ENCODE measurements at regions not wholly inside any gene's neighbourhood (a gene's known extent, or its start where the extent isn't known, plus 50 kb on each side); places are given as distances from the start of the nearest gene placed in this dataset.
"Not testable (repeated sequence)": the region's sequence is repeated elsewhere in the genome, so short reads cannot be mapped to it uniquely, and the experiment has no call there.

DNA sequence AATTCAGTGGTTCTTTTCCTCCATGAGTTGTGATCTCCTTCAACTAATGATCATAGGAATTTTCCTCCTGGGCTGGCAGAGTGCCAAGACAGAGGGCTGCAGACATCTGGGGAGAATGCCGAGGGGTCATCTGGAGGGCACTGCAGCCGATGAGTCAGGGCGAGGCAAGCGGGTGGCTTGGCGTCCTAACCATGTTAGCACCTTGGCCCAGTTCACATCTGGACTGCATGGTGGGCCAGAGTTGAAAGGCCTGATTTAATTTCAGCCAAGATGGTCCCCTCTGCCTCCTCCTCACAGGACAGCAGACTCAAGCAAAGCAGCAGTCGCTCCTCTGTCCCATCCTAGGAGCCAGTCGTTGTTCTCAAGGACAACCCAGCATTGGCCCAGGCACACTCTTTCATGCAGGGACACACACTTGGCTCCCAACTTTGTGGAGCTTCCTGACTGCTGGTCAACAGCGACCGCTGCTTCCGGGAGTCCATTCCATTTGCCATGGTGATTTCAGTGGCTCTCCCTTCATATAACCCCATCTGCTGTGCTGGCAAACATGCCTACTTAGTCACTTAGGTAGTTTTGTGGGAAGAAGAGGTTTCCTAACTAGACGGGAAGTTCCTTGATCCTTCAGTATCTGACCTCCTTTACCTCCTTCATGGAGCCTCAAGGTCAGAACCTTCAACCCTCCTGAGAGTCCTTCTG is 161.8 kb downstream of the TTC8 start:
- no peak for DNase-seq

DNA sequence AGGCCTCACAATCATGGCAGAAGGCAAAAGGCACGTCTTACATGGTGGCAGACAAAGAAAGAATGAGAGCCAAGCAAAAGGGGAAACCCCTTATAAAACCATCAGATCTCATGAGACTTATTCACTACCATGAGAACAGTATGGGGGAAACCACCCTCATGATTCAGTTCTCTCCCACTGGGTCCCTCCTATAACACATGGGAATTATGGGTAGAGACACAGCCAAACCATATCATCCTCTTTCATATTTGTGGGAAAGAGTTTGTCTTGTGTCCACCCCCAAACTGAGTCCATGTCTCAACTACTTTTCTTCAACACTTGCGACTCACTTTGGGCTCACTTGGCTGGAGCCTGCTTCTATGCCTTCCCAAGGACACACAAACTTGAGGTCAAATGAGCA is 162.5 kb downstream of the TTC8 start:
- not testable (repeated sequence) for DNase-seq

DNA sequence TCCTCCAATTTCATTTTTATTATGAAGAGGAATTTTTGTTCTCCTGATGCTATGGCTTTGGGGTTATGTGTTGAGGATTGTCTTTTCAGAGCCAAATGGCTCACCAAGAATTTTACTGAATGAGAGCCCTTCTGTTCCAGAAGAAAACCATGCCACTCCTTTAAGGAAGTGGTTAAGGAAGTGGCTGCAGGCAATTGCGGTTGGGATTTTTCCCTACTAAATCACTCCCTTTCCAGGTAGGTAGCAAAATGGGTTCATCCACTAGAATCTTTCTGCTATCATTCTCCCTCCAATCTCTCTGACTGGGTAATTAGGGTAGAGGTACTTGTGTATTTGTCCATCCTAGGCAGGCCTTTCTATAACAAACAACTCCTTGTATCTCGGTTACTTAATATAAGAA is 163.1 kb downstream of the TTC8 start:
- DNase-seq: no peak

DNA sequence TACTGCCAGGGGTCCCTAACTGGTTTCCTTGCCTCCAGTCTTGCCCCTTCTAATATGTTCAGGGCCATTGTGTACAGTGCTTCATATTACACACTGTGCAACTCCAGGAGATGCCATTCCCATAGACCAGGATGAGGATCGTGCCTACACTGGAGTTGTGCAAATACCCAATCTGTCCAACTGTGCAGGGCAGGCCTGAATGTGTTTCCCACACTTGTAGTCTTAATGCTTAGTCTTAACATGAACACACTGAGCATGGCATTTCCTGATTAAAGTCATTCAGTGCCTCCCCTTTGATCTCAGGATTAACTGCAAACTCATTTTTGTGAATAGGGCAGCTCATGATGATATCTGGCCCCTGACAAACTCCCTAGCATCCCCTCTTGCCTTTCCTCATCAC is 165.5 kb downstream of the TTC8 start:
- no peak for DNase-seq

DNA sequence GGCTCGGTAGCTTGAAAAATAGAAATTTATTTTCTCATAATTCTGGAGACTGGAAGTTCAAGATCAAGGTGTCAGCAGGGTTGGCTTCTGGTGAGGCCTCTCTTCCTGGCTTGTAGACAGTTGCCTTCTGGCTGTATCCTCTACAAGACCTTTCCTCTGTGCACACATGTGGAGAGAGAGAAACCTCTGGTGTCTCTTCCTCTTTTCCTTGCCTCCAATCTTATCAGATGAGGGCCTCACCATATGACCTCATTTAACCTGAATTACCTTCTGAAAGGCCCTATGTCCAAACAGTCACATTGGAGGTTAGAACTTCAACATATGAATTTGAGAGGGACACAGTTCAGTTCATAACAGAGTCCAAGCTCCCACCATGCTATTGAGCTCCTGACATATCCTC is 166.4 kb downstream of the TTC8 start:
- no peak for DNase-seq

GRCh38 chr14:88992011-88992410 is 167.6 kb downstream of the TTC8 start:
- DNase-seq: no peak

- DNase-seq: no peak
These were observed 169.5 kb downstream of the TTC8 start for GRCh38 chr14:88993946-88994345.

DNA sequence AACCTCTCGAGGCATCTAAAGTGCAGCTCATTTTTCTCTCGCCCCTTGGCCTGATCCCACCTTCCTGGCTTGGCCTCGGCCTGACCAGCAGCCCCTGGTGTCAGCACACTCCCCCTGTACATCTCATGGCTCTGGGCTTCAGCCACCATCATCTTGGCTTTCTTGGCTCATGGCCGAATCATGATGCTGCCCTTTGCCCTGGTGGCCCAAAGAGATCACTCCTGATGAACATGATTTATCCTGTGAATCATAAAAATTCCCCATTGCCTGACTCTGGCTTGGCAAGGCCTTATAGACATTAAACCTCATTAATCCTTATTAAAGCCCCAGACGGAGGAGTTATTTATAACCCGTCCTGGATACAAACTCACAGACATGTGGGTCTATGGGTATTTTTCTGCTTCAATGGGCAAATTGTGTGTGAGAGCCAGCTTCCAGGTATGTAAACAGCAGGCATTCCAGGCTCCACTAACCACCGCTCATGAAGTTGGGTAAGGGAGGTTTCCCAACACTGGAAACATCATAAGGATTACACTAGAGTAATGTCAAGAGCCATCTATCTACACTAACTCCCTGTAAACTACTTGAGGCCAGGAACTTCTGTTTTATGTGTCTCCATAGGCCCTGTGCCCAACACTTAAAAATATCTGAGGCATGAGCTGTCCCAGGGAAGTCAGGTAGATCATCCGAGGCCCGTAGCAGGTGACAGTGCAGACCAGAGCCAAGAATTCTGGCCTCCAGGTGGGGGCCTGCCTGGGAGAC is 171.2 kb downstream of the TTC8 start:
- DNase-seq: no peak

- no peak for DNase-seq
These were observed 173.6 kb downstream of the TTC8 start for GRCh38 chr14:88998027-88998426.

DNA sequence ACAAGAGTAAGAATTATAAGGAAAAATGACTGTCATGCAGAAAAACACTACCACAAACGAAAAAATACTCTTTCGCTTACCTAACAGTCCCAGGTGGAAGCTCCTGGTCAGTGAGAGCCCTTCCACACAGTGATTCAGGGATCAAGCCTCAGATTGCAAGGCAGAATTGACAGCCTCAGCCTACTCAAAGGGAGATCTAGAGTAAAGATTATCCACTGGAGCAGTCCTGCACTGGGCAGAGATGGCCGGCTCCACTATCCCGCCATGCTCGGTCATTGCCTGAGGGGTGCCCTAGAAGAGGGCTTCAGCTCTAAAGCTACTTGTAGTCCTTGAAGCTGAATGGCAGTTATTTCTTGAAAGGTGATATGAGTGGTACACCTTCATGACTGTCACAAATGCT is 174.7 kb downstream of the TTC8 start:
- DNase-seq: no peak

DNA sequence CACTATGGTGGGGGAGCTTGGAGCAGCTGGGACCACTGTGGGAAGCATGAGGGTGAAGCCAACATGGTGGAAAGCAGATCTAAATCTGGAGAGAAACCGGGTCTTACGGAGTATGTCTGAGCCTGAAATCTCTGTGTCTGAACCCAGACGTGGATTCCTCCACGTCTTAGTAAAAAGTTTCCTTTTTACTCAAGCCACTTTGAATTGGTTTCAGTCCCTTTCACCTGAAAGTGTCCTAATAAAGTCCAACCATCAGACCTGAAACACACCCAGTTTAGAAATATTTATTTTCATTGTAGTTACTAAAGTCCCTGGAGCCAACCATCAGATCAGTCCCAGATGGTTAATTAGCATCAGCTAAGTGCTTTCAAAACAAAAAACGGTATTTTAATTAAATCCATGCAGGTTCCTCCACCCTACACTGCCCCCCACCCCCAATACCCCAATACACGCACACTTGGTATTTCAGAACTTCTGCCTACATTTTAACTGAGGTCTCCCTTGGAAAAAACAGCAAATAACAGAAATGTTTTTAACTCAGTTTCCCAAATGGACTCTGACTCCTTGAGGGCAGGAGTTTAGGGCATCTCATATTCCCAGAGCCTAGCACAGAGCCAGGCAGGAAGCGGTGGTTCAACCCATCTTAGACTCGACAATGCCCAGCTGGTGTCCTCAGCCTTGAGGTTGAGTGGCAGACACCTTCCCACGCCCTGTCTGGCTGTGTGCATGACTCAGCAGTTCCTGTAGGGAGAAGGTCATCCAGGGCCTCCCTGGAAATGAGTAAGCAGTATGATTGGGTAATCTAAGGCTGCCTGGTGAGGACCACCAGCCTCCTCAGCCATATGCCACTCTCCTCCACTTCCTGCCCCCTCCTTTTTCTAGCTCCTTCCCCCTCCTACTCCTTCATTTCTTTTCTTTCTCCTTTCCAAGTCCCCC is 175.8 kb downstream of the TTC8 start:
- no peak for DNase-seq

DNA sequence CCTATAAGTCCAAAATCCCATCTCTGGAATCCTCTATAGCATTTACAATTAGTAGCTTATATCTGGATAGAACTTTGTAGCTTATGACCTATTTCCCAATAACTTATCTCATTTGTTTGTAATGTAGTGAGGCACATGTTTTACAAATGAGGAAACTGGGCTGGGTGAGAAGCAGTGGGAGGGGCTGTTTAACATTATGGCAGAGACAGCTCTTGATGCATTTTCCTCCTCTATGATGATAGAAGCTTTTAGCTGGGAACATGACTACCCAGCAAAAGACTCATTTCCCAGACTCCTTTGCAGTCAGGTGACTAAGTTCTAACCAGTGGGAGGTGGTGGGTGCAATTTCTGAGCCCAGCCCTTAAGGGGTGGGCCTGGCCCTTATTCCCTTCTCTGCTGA is 179.7 kb downstream of the TTC8 start:
- no peak for DNase-seq

GRCh38 chr14:89007906-89008305 is 183.5 kb downstream of the TTC8 start:
- DNase-seq: no peak

DNA sequence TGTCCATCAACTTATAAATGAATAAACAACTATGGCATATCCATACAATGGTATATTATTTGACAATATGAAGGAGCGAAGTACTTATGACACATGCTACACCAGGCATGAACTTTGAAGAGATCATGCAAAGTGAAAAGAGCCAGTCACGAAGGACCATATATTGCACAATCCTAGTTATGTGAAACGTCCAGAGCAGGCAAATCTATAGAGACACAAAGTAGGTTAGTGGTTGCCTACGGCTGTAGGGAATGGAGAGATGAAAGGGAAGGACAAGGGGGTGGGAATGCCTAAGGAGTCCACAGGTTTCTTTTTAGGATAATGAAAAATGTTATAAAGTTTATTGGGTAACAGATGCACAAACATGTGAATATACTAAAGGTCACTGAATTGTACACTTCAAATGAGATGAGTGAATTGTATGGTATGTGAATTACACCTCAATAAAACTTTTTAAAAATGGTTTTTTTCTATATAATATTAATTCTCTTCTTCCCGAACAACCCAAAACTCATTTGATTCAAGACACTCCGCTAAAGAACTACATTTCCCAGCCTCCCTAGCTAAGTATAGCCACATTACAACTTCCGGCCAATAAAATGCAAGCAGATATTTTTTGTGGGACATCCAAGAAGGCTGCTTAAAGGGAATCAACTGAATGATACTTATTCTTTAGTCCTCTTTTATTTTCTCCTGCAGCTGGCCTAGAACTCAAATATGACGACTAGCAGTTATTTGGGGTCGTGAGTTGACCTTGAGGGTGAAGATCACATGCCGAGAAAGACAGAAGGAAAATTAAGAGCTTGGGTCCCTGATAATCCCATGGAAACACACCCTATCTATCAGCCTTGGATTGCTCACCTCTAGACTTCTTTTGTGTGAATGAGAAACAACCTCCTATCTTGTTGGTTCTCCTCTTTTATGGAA is 187.2 kb downstream of the TTC8 start:
- DNase-seq: no peak

GRCh38 chr14:89012282-89013097 is 188.0 kb downstream of the TTC8 start:
- no peak for DNase-seq

DNA sequence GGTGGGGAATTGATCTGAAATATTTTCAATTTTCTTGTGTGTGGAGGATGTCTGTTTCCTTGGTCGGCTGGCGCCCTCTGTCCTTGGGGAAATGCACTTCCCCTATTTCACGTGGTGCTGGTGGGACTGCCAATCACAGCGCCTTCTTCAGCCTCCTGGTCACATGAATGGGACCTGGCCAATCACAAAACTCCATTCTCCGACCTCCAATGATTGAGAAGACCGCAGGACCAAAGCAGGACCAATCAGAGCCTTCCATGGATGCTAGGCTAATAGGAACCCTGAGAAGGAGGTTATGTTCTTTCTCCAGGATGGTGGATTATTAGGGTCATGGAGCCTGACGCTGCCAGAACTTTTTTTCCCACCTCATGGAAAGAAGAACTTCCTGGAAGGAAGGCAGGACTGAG is 188.7 kb downstream of the TTC8 start:
- DNase-seq: no peak

DNA sequence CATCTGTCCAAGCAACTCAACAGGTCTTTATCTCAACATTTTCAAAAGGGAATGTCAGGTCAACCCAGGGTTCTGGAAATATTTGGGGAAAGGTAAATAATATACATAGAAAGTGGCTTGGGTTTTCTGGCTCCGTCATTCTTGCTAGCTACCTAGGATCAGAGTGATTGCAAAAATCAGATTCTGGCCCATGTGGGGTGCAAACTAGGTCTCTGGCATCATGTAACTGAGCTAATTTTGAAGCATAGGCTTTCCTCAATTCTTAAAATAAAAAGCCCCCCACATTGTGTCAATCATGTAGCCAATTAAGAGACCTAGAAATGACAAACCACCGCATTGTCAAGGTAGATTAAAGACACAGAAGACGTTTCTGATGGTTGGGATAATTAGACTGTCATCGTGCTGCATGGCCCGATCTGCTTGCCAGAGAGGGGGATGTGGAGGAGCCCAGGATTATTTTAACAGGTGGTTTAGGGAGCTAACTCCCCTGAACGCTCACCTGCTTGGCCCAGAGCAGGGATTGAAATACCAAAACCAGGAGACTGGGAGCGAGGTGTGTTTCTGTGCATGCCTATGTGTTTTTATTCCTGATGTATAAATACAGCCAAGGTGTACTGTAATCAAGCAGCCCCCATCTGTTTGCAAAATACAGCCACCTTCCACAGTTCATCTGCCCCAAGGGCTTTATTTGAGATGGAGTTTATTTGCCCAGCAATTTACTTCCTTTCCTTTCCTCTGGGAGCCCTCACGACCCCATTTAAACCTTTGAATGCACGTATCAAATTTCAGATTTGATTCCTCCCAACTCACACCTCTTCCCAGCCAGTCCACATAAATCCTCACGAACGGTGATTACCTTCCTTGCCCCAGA is 189.5 kb downstream of the TTC8 start:
- no peak for DNase-seq

DNA sequence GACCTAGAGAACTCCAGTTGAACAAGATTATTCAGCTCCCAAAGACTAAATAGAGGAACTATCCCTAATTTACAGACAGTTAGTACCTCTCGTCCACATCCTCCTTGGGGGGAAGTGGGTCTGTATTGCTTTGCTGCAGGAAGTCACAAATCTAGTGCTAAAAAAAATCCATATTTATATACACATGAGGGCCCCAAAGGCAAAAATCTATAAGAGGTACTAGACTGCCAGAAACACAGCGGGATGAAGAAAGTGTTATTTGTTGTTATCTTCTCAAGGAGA is 190.1 kb downstream of the TTC8 start:
- no peak for DNase-seq

GRCh38 chr14:89015016-89015415 is 190.6 kb downstream of the TTC8 start:
- no peak for DNase-seq

- DNase-seq: no peak
These were observed 193.0 kb downstream of the TTC8 start for GRCh38 chr14:89017417-89017816.

DNA sequence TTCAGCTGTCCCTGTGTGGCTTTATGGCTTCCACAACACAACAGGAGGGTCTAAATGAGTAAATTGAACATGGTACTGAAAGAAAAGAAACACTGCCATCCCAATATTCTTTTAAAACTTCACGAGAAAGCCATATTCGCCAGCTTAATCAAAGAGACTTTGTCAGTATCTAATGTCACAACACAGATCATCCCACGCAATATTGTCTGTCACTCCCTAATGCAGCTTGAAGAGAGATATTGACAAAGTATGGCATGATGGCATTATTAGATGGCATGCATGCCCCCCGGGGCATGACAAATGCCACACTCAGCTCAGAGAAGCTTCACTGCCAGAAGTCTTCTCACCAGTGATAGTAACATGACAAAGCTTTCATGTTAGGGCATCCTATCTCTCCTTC is 197.8 kb downstream of the TTC8 start:
- DNase-seq: no peak
